ENCODE measurements at regions not wholly inside any gene's neighbourhood (a gene's known extent, or its start where the extent isn't known, plus 50 kb on each side); places are given as distances from the start of the nearest gene placed in this dataset.

DNA sequence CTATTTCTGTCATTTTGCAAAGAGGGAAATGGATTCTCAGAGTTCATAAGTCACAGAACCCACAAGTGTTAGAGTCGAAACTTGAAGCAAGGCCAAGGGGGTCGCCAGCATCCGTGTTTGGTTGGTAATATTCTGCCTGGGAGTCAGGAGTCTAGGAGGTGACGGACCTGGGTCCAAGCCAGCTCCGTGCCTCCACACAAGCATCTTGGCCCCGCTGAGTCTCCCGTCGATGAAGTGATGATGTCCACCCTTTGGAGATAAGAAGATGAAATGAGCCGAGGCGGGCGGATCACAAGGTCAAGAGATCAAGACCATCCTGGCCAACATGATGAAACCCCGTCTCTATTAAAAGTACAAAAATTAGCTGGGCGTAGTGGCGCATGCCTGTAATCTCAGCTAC, 53.2 kb upstream of the TNRC6C start:
- no peak for TF ChIP-seq ZFX (IDR thresholded peaks at IDR 0.05)
- TF ChIP-seq, protein P1, sequence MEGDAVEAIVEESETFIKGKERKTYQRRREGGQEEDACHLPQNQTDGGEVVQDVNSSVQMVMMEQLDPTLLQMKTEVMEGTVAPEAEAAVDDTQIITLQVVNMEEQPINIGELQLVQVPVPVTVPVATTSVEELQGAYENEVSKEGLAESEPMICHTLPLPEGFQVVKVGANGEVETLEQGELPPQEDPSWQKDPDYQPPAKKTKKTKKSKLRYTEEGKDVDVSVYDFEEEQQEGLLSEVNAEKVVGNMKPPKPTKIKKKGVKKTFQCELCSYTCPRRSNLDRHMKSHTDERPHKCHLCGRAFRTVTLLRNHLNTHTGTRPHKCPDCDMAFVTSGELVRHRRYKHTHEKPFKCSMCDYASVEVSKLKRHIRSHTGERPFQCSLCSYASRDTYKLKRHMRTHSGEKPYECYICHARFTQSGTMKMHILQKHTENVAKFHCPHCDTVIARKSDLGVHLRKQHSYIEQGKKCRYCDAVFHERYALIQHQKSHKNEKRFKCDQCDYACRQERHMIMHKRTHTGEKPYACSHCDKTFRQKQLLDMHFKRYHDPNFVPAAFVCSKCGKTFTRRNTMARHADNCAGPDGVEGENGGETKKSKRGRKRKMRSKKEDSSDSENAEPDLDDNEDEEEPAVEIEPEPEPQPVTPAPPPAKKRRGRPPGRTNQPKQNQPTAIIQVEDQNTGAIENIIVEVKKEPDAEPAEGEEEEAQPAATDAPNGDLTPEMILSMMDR (conservative IDR thresholded peaks at IDR 0.05) = no peak
- H3K27ac ChIP-seq = no peak overlapping the region

DNA sequence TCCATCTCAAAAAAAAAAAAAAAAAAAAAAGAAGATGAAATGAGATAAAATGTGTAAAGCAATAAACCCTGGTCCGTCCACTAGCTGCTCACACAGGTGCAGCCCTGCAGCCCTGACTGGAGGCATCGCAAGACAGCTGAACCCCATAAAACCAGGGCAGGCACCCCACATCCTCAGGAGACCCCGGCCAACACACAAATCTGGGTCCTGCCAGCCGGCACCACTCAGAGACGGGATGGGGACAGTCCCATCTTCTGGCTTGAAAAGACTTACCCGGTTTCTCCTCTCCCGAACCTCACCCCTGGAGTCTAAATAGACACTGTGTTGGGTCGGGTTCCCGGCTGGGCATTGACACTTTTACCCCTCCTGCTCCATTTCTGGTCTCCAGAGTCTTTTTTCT, 52.7 kb upstream of the TNRC6C start:
- no peak overlapping the region for H3K27ac ChIP-seq
- TF ChIP-seq, protein P1 (conservative IDR thresholded peaks at IDR 0.05) = no peak
- TF ChIP-seq ZFX (IDR thresholded peaks at IDR 0.05) = no peak

DNA sequence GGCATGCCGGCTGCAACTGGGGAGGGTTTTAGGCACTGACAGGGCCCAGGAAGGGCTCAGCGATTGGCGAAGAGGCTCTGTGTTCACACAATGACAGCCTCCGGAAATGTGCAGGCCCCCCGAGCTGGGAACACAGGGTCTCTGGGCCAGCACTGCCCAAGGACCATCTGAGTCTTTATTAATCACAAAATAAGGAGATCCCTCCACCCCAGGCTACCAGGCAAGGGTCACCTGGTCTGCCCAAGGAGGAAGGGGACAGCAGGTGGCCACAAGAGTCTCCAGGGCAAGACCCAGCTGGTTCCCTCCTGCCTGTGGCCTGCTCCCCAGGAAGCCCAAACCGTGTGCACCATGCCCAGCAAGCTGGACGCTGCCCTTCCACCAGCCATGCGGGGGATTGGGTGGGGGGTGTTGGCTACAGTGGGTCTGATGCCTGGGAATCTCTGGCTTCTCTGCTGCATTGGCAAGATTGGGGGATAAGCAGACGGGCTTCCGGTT, 52.1 kb upstream of the TNRC6C start:
- no peak overlapping the region for H3K27ac ChIP-seq
- TF ChIP-seq ZFX (IDR thresholded peaks at IDR 0.05) = no peak
- TF ChIP-seq, protein P1 (conservative IDR thresholded peaks at IDR 0.05) = no peak

DNA sequence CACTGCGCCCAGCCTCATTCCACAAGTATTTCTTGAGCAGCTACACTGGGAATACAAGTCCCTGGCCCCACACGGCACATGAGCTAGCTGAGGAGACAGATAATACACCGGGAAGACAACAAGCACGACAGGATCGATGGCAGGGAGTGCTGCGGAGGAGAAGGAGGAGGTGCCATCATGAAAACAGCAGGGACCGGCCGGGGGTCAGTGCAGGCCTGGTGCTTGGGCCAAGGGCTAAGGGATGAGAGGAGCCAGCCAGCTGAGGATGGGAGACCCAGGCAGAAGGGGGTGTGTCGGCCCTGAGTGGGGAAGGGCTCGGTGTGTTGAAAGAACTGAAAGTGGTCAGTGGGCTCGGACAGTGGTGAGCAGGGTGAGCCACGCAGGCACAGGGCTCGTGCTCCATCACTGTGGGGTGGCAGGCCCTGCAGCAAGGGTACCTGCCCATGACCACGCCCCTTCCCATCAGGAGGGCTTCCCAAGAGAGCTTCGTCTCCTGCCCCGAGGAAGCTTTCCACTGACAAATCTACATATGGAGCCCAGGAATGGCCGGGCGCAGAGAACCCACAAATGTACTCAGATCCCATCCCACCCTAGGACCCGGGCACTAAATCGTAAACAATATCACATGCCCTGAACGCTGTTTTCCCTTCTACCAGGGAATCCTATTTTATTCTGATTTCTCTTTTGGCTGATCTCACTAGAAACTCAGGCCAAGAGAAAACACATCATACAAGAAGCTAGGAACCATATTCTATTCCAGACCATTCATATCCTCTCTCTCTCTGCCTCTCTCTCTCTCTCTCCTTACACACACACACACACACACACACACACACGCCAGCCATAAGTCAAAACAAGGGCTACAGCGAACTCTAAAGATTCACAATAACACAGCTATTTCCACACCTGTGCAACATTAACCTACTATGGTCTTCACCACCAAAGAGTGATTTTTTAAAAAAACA, 50.7 kb upstream of the TNRC6C start:
- H3K27ac ChIP-seq = no peak overlapping the region
- TF ChIP-seq, protein P1 (conservative IDR thresholded peaks at IDR 0.05) = no peak
- no peak for TF ChIP-seq ZFX (IDR thresholded peaks at IDR 0.05)

DNA sequence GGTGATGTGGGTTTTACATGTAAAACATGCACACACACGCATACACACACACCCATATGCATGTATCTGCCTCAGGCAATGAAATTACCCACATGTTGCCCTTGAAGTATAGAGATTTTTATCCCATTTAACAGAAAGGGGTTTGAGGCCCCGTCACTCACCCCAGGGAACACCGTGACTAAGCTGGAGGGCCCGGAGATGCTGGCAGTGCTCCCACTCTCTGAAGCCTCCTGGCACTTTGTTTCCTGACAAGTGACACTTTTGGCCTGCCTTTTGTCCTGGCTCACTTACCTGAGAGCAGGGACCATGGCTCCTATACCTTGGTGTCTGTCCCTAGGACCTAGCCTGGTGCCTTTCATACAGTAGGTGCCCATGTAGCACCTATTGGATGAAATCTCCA, 50.0 kb upstream of the TNRC6C start:
- no peak overlapping the region for H3K27ac ChIP-seq
- no peak for TF ChIP-seq ZFX (IDR thresholded peaks at IDR 0.05)
- TF ChIP-seq, protein P1 (conservative IDR thresholded peaks at IDR 0.05) = no peak

Data from C4-2B (cell line).